MG63 (cell line): ENCODE measurements at regions not wholly inside any gene's neighbourhood (a gene's known extent, or its start where the extent isn't known, plus 50 kb on each side); places are given as distances from the start of the nearest gene placed in this dataset.
"Not testable (repeated sequence)": the region's sequence is repeated elsewhere in the genome, so short reads cannot be mapped to it uniquely, and the experiment has no call there.

Experiments
- DNase-seq: peaks from one replicate; pipeline ENCODE4 v3.0.0-alpha.2; 2020
- H3K27me3 ChIP-seq: fragments of 250-450 bp; sonication (Bioruptor Pico); 2 replicates; pipeline ENCODE4 v1.5.1; 2020; ENCODE audit warnings: mild to moderate bottlenecking, moderate library complexity
- H3K36me3 ChIP-seq: fragments of 250-450 bp; sonication (Bioruptor Pico); 2 replicates; pipeline ENCODE4 v1.5.1; 2020; ENCODE audit warnings: mild to moderate bottlenecking, moderate library complexity
- H3K4me3 ChIP-seq: fragments of 250-450 bp; sonication (Bioruptor Pico); 2 replicates; pipeline ENCODE4 v1.5.1; 2020; ENCODE audit warnings: mild to moderate bottlenecking, moderate library complexity
- H3K9me3 ChIP-seq: fragments of 250-450 bp; sonication (Bioruptor Pico); 2 replicates; pipeline ENCODE4 v1.5.1; 2020; ENCODE audit warnings: mild to moderate bottlenecking, moderate library complexity

DNA sequence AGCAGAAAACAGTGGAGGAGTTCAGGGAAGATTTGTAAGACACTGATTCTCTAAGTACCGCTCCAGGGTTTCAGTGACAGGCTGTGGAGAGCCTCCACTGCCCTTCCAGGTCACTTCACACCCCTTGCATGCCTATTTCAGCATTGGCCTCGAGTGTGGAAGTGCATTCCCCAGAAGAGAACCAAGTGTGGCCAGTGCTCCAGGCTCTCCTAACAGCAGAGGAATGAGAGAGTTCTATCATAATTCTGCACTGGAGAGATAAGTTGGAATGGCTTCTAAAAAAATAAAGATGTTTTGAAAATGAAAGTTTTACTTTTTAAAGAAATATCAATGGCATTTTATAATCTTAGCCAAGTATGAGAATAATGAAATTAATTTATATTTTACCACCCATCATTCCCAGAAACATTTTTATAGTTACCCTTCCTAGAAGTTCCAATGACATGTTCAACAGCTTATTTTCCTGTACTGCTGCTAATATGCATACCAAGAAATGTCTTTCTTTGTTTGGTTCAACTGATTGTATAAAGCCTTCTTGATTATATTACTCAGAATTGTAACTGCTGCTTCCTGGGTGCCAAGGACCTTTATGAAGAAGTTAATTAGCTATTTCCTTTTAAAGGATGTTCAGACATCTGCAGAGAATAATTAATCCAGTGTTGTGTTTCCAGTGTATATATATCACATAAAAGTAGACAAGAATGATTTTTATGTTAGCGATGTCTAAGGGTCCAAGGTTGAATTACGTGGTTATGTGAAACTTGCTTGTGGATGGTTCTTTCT lies 61.0 kb upstream of the SERPINE2 start:
- no peak for DNase-seq
- no peak overlapping the region for H3K4me3 ChIP-seq

DNA sequence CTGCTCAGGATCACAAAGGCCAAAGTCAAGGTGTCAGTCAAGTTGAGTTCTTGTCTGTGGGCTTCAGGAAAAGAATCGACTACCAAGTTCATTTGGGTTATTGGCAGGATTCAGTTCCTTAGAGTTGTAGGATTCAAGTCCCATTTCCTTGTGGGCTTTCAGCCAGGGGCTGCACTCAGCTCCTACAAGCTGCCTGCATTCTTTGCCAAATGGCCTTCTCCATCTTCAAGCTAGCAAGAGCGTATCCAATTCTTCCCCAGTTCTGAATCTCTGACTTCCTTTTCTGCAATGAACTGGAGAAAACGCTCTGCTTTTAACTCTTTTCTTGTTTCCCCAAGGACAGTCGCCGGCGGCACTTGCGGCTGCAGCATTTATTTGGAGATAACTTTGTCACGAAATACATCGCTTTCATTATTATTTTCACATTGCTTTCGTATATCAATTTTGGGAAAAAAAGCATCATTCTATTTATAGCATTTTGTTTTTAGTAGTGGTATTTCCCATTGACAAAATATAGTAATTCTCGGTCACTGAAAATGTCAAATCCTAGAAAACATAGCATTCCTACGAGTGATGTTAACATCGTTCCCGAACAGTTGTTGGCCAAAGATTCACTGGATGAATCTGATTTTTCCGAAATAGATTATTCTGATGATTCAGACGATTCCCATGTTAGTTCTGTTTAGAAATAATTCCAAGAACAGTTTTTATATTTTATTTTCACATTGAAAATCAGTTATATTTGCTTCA lies 59.6 kb upstream of the SERPINE2 start:
- H3K4me3 ChIP-seq: no peak overlapping the region
- peak; percentile 26 for DNase-seq
- no peaks in the 10 kb centered on the region for H3K36me3 ChIP-seq
- no peaks in the 10 kb centered on the region for H3K27me3 ChIP-seq
- H3K9me3 ChIP-seq: no peaks in the 10 kb centered on the region

More for the DNA sequence above, 61.0 kb upstream of the SERPINE2 start:
- H3K27me3 ChIP-seq: no peaks in the 10 kb centered on the region
- H3K36me3 ChIP-seq: no peaks in the 10 kb centered on the region
- H3K9me3 ChIP-seq: no peaks in the 10 kb centered on the region

DNA sequence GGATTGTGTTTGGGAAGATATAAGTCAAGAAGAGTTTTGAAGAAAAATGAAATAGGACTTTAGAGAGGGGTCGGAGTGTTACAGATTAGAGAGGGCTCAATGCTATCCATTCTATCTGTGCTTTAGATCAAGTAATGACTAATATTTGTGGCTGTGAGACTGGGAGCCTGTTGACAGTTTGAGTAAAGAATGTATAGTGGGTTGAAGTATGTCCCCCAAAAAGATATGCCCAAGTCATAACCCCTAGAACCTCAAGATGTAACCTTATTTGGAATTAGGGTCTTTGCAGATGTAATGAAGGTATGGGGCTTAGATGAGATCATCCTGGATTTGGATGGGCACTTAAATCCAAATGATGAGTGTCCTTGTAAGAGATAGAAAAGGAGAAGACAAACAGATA lies 55.3 kb upstream of the SERPINE2 start:
- Histone ChIP-seq H3K36me3 (no peaks in the 10 kb centered on the region), H3K9me3 (0 out of 2 replicates have a peak, but pooled peaks cover 3% of the 10 kb centered on the region), H3K4me3 (no peak overlapping the region), H3K27me3 (no peaks in the 10 kb centered on the region)
- no peak for DNase-seq

DNA sequence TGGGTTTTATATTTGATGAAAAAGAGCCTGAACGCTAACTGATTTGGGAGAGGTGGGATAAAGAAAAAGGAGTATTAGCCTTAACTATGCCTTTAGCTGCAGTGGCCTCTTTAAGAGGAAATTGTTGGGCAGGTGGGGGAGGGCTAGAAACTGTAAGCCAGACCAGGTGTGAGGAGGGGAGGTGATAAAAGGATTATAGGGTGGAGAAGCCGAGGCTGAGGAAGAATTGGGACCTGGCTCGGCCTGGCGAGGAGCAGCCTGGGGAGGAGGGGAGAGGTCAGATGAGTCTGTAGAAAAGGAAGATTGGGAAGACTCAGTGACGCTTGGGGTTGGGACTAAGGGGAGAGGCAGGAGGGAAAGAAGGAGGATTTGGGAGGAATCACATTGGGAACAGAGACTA lies 52.6 kb upstream of the SERPINE2 start:
- H3K27me3 ChIP-seq, H3K4me3 ChIP-seq, DNase-seq, H3K36me3 ChIP-seq: not testable (repeated sequence)
- peaks cover 14% of the 10 kb centered on the region for H3K9me3 ChIP-seq

DNA sequence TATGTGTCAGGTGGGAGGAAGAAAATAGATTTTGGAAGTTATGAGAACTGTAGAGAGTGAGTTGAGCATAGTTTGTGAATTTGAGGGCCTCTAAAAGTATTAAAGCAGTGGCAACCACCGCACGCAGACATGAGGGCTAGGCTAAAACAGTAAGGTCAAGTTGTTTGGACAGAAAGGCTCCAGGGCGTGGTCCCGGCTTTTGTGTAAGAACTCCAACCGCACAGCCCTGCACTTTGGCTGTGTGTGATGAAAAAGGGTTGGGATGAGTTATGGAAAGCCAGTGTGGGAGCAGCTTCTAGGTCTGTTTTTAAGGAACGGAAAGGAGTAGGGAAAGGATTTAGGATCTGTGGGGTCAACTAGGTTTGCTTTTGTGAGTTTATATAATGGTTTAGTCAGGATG lies 50.5 kb upstream of the SERPINE2 start:
- not testable (repeated sequence) for H3K27me3 ChIP-seq, H3K4me3 ChIP-seq, DNase-seq, H3K36me3 ChIP-seq
- peaks cover 14% of the 10 kb centered on the region for H3K9me3 ChIP-seq
